Vagina (tissue), 2 donors: ENCODE measurements at regions not wholly inside any gene's neighbourhood (a gene's known extent, or its start where the extent isn't known, plus 50 kb on each side); places are given as distances from the start of the nearest gene placed in this dataset.

ENCODE experiments used
- CTCF ChIP-seq, 3 experiments: fragments of 450-650 bp in 2 of 3; fragments of 200-600 bp in 1 of 3; sonication (generic) in 1 of 3; IDR thresholded peaks; one replicate each; pipeline ENCODE4 v1.5.1; 2017 to 2019; ENCODE audit warnings: antibody characterized with exemption in 3 of 3, mild to moderate bottlenecking in 2 of 3, moderate library complexity in 2 of 3
- POLR2A ChIP-seq, 2 donors: fragments of 450-650 bp; IDR thresholded peaks; one replicate each; pipeline ENCODE4 v1.6.1; 2017; ENCODE audit warnings: antibody characterized with exemption in 2 of 2, mild to moderate bottlenecking in 2 of 2, moderate library complexity in 2 of 2
- POLR2AphosphoS5 ChIP-seq, 2 donors: sonication (generic); formaldehyde crosslinking; IDR thresholded peaks; one replicate each; pipeline ENCODE4 v1.9.0; 2017; ENCODE audit warnings: antibody characterized with exemption in 2 of 2, mild to moderate bottlenecking in 2 of 2, low read depth in 1 of 2; ENCODE audit not compliant: insufficient read depth in 1 of 2

- TF ChIP-seq CTCF (IDR thresholded peaks at IDR 0.05) (no peak), POLR2A (IDR thresholded peaks at IDR 0.05) (no peak), POLR2AphosphoS5 (IDR thresholded peaks at IDR 0.05; ENCODE audit: insufficient read depth in 1 of 2, low read depth in 1 of 2) (no peak)
Measured at GRCh38 chr5:85143138-85143537, 758.5 kb upstream of the EDIL3 start.
